Upper lobe of left lung (tissue), 4 donors: ENCODE measurements at regions not wholly inside any gene's neighbourhood (a gene's known extent, or its start where the extent isn't known, plus 50 kb on each side); places are given as distances from the start of the nearest gene placed in this dataset.
"Not testable (repeated sequence)": the region's sequence is repeated elsewhere in the genome, so short reads cannot be mapped to it uniquely, and the experiment has no call there.

Experiments
- CTCF ChIP-seq, 6 experiments: fragments of 450-650 bp in 4 of 6; fragments of 200-600 bp in 2 of 6; sonication (generic) in 2 of 6; IDR thresholded peaks; one replicate each; pipeline ENCODE4 v1.5.1; 2016 to 2019; ENCODE audit warnings: antibody characterized with exemption in 6 of 6
- POLR2A ChIP-seq, 4 donors: fragments of 450-650 bp; IDR thresholded peaks; one replicate each; pipeline ENCODE4 v1.5.1; 2016 to 2017; ENCODE audit warnings: antibody characterized with exemption in 4 of 4, mild to moderate bottlenecking in 2 of 4

DNA sequence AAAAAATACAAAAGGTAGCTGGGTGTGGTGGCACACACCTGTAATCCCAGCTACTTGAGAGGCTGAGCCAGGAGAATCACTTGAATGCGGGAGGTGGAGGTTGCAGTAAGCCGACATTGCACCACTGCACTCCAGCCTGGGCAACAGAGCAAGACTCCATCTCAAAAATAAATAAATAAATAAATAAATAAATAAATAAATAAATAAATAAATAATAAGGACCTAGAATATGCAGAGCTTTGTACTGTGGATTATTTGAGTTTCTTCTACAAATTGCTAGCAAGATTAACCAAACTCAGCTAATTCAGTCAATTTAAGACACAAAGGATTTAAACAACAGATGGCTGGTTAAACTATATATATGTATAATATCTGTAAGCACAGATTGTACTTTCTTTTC, 322.5 kb upstream of the ARPP21 start:
- not testable (repeated sequence) for TF ChIP-seq POLR2A, CTCF (IDR thresholded peaks at IDR 0.05)
